Neural crest cell (in vitro differentiated cells): ENCODE measurements at regions not wholly inside any gene's neighbourhood (a gene's known extent, or its start where the extent isn't known, plus 50 kb on each side); places are given as distances from the start of the nearest gene placed in this dataset.

Experiments
- DNase-seq: peaks from one replicate; pipeline ENCODE4 v3.0.0; 2021; ENCODE audit warnings: low read depth, mixed read lengths, low spot score
- H3K27ac Mint-ChIP-seq: one replicate; pipeline ENCODE4 v1.8.0; 2021; ENCODE audit warnings: mild to moderate bottlenecking, mixed read lengths; ENCODE audit not compliant: unreplicated experiment
- H3K27me3 Mint-ChIP-seq: 2 replicates; pipeline ENCODE4 v1.8.0; 2021; ENCODE audit warnings: low read depth, mild to moderate bottlenecking, mixed read lengths
- H3K36me3 Mint-ChIP-seq: 2 replicates; pipeline ENCODE4 v1.8.0; 2021; ENCODE audit warnings: low read depth, mild to moderate bottlenecking, mixed read lengths
- H3K4me1 Mint-ChIP-seq: 2 replicates; pipeline ENCODE4 v1.8.0; 2021; ENCODE audit warnings: mixed read lengths
- H3K4me3 Mint-ChIP-seq: one replicate; pipeline ENCODE4 v1.8.0; 2021; ENCODE audit warnings: mild to moderate bottlenecking, mixed read lengths
- H3K9me3 Mint-ChIP-seq: 2 replicates; pipeline ENCODE4 v1.8.0; 2021; ENCODE audit warnings: mixed read lengths
- TF ChIP-seq, protein P1 (sequence below): fragments of 200-600 bp; sonication (generic); conservative IDR thresholded peaks from 2 replicates; pipeline ENCODE4 v1.5.0; 2021; ENCODE audit warnings: antibody characterized with exemption, mild to moderate bottlenecking

DNA sequence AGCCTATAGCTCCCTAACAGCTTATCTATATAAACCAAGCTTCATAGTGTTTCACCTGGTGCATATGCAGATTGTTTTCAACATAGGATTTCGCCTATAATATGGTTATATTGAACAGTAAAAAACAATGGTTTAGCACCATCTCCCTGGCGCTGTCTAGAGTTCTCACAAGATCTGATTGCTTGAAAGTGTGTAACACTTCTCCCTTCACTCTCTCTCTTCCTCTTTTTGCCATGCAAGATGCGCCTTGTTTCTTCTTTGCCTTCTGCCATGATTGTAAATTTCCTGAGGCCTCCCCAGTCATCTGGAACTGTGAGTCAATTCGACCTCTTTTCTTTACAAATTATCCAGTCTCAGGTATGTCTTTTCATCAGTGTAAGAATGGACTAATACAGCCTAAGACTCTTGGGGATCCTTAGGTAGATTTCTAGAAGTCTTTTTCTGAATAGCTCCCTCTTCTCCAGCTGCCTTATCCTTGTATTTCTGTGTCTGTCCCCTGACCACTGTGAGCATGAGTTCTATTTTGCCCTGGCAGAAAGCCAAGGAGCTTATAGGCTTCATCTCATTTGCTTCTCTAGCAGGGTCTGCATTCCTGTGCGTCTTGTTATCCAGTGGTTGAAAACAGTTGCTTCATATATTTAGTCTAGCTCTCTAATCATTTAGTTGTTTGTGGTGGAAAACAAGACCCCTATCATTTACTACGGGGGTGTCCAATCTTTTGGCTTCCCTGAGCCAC, 401.6 kb downstream of the GPD2 start:
- Mint-ChIP-seq H3K27ac (no peak overlapping the region), H3K36me3 (no peaks in the 10 kb centered on the region), H3K4me1 (no peaks in the 10 kb centered on the region), H3K27me3 (no peaks in the 10 kb centered on the region), H3K9me3 (no peaks in the 10 kb centered on the region), H3K4me3 (no peak overlapping the region)
- TF ChIP-seq, protein P1, sequence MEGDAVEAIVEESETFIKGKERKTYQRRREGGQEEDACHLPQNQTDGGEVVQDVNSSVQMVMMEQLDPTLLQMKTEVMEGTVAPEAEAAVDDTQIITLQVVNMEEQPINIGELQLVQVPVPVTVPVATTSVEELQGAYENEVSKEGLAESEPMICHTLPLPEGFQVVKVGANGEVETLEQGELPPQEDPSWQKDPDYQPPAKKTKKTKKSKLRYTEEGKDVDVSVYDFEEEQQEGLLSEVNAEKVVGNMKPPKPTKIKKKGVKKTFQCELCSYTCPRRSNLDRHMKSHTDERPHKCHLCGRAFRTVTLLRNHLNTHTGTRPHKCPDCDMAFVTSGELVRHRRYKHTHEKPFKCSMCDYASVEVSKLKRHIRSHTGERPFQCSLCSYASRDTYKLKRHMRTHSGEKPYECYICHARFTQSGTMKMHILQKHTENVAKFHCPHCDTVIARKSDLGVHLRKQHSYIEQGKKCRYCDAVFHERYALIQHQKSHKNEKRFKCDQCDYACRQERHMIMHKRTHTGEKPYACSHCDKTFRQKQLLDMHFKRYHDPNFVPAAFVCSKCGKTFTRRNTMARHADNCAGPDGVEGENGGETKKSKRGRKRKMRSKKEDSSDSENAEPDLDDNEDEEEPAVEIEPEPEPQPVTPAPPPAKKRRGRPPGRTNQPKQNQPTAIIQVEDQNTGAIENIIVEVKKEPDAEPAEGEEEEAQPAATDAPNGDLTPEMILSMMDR: no peak
- DNase-seq: no peak

DNA sequence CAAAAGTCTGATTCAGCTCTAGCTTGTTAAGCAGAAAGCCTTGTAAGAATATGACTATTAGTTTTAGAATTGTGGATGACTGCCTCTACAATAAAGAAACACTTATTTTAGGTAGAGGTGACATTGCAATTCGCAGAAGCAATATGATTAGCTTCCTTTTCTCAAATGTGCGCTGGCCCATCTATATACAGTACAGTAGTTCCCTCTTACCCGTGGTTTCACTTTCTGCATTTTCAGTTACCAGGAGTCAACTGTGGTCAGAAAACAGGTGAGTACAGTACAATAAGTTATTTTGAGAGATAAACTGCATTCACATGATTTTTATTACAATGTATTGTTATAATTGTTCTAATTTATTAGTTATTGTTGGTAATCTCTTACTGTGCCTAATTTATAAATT, 405.1 kb downstream of the GPD2 start:
- Mint-ChIP-seq H3K4me3 (no peak overlapping the region), H3K4me1 (peaks cover 7% of the 10 kb centered on the region), H3K9me3 (peaks cover 3% of the 10 kb centered on the region), H3K27ac (no peak overlapping the region), H3K27me3 (no peaks in the 10 kb centered on the region), H3K36me3 (no peaks in the 10 kb centered on the region)
- TF ChIP-seq, protein P1: no peak
- no peak for DNase-seq

DNA sequence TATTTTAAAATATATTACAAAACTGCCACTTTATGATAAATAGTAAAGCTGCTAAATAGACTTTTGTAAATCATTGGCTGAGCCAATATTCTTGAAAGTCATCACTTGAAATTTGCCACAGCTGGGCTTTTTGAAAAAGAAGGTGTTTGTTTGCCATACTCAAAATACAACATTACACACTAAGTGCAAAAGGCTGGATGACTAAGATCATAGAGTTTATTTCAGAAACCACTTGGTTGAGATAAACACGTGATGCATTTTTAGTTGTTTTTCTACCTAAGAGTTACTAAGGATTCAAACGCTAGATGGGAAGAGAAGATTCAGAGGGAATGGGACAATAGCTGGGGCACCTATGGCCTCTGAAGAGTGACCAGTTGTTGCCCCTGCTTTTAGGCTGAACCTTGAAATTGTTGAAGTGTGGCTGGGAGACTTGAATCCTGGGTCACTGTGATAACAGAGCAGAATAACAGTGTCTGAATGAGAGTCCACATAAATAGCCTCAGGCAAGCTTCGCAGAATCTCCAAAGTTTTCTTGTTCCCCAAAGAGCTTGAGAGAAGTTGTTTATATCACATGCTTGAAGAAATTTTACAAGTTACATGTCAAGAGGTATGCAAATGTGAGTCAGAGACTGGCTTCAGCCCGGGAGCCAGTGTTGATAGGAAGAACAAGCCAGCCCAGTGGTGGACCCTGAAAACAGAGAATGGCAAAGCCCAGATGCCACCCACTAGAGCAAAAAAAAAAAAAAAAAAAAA, 409.8 kb downstream of the GPD2 start:
- Mint-ChIP-seq H3K4me1 (peaks cover 8% of the 10 kb centered on the region), H3K27ac (no peak overlapping the region), H3K9me3 (peaks cover 3% of the 10 kb centered on the region), H3K36me3 (no peaks in the 10 kb centered on the region), H3K27me3 (no peaks in the 10 kb centered on the region), H3K4me3 (no peak overlapping the region)
- TF ChIP-seq, protein P1: no peak
- no peak for DNase-seq

GRCh38 chr2:156852210-156852609, 405.3 kb upstream of the GALNT5 start:
- Mint-ChIP-seq H3K27me3 (no peaks in the 10 kb centered on the region), H3K4me3 (no peak overlapping the region), H3K27ac (no peak overlapping the region), H3K4me1 (no peaks in the 10 kb centered on the region), H3K9me3 (peaks cover 2% of the 10 kb centered on the region), H3K36me3 (no peaks in the 10 kb centered on the region)
- DNase-seq: no peak
- TF ChIP-seq, protein P1: no peak

- no peak for DNase-seq
- Mint-ChIP-seq H3K4me1 (no peaks in the 10 kb centered on the region), H3K4me3 (no peak overlapping the region), H3K27ac (no peak overlapping the region), H3K9me3 (peaks cover 2% of the 10 kb centered on the region), H3K36me3 (no peaks in the 10 kb centered on the region), H3K27me3 (no peaks in the 10 kb centered on the region)
- TF ChIP-seq, protein P1: no peak
Observed at GRCh38 chr2:156852681-156853080, 404.8 kb upstream of the GALNT5 start.
